ENCODE measurements at regions not wholly inside any gene's neighbourhood (a gene's known extent, or its start where the extent isn't known, plus 50 kb on each side); places are given as distances from the start of the nearest gene placed in this dataset.

DNA sequence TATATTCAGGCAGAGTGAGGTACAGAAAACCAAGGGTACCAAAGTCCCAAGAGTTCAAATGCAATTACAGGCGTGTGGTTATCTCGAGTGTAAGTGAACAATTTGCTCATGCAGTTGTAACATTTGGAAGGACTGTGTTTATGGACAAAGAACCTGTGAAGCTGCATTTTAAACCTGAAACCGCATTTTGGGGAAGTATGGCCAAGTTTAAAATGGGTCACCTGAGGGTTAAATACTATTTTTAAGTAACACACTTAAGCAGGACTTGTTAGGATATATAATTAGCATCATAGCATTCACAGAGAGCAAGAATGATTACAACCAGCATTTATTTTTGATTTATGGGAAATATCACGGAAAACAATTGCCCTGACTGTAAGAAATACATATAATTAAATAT is 79.1 kb upstream of the LCORL start:
- no peak for TF ChIP-seq POLR2A (IDR thresholded peaks at IDR 0.05; ENCODE audit: low read depth, low read length)
- TF ChIP-seq POLR2AphosphoS5 (IDR thresholded peaks at IDR 0.05; ENCODE audit: low read depth, low read length), result no peak
